NCI-H187 (cell line): ENCODE measurements at regions not wholly inside any gene's neighbourhood (a gene's known extent, or its start where the extent isn't known, plus 50 kb on each side); places are given as distances from the start of the nearest gene placed in this dataset.
A peak's percentile ranks its signal among the peaks of the same experiment; 100 is the strongest.
"Not testable (repeated sequence)": the region's sequence is repeated elsewhere in the genome, so short reads cannot be mapped to it uniquely, and the experiment has no call there.

Experiments used
- DNase-seq, 2 experiments: peaks; one replicate each; lab custom pipeline; 2025; lab: John Stamatoyannopoulos, UW

- no peak for DNase-seq
These were observed 489.0 kb downstream of the USP25 start for GRCh38 chr21:16218682-16219343.

GRCh38 chr21:16224756-16225155, 495.0 kb downstream of the USP25 start:
- not testable (repeated sequence) for DNase-seq

- no peak for DNase-seq
These were observed 510.0 kb downstream of the USP25 start for GRCh38 chr21:16239659-16240265.

GRCh38 chr21:16241016-16241415, 511.2 kb downstream of the USP25 start:
- DNase-seq = no peak

- no peak for DNase-seq
These were observed 511.7 kb downstream of the USP25 start for GRCh38 chr21:16241479-16241963.

GRCh38 chr21:16243396-16243795, 513.6 kb downstream of the USP25 start:
- no peak for DNase-seq

- no peak for DNase-seq
These were observed 518.9 kb downstream of the USP25 start for GRCh38 chr21:16248705-16249104.

- no peak for DNase-seq
These were observed 520.5 kb downstream of the USP25 start for GRCh38 chr21:16250273-16250672.

GRCh38 chr21:16258844-16259611, 529.2 kb downstream of the USP25 start:
- DNase-seq = no peak

- DNase-seq = no peak
These were observed 532.3 kb downstream of the USP25 start for GRCh38 chr21:16262091-16262490.

- no peak for DNase-seq
These were observed 534.5 kb downstream of the USP25 start for GRCh38 chr21:16264319-16264718.

GRCh38 chr21:16269476-16269875, 539.7 kb downstream of the USP25 start:
- no peak for DNase-seq

- DNase-seq = no peak
These were observed 550.2 kb downstream of the USP25 start for GRCh38 chr21:16279731-16280581.

- DNase-seq = no peak
These were observed 550.9 kb downstream of the USP25 start for GRCh38 chr21:16280686-16281091.

GRCh38 chr21:16283516-16283915, 553.7 kb downstream of the USP25 start:
- DNase-seq = no peak

GRCh38 chr21:16285605-16286126, 555.9 kb downstream of the USP25 start:
- DNase-seq = peak; percentile 8 to 36

GRCh38 chr21:16287046-16287445, 557.3 kb downstream of the USP25 start:
- DNase-seq = no peak

GRCh38 chr21:16291296-16291695, 561.5 kb downstream of the USP25 start:
- DNase-seq = no peak

- DNase-seq = no peak
These were observed 564.3 kb downstream of the USP25 start for GRCh38 chr21:16294128-16294527.

GRCh38 chr21:16302851-16303282, 573.1 kb downstream of the USP25 start:
- no peak for DNase-seq

- DNase-seq = no peak
These were observed 574.7 kb downstream of the USP25 start for GRCh38 chr21:16304174-16305095.
